ENCODE measurements at regions not wholly inside any gene's neighbourhood (a gene's known extent, or its start where the extent isn't known, plus 50 kb on each side); places are given as distances from the start of the nearest gene placed in this dataset.
A peak's percentile ranks its signal among the peaks of the same experiment; 100 is the strongest.

- Mint-ChIP-seq H3K27me3 (ENCODE audit: unreplicated experiment) (no peaks in the 10 kb centered on the region), H3K4me1 (ENCODE audit: unreplicated experiment) (peaks cover 5% of the 10 kb centered on the region), H3K4me3 (ENCODE audit: unreplicated experiment) (no peak overlapping the region), H3K9me3 (ENCODE audit: unreplicated experiment) (no peaks in the 10 kb centered on the region), H3K36me3 (ENCODE audit: unreplicated experiment) (no peaks in the 10 kb centered on the region), H3K27ac (ENCODE audit: unreplicated experiment) (no peak overlapping the region)
- no peak for DNase-seq (ENCODE audit: extremely low spot score, unreplicated experiment)
- no peak for TF ChIP-seq CTCF (IDR thresholded peaks at IDR 0.05)
Observed at GRCh38 chr6:154926366-154926765, 68.7 kb upstream of the TIAM2 start.

GRCh38 chr6:154928325-154928922 is 66.7 kb upstream of the TIAM2 start:
- peaks cover 23% of the 10 kb centered on the region for H3K4me1 Mint-ChIP-seq (ENCODE audit: unreplicated experiment)
- no peak overlapping the region for H3K4me3 Mint-ChIP-seq (ENCODE audit: unreplicated experiment)

DNA sequence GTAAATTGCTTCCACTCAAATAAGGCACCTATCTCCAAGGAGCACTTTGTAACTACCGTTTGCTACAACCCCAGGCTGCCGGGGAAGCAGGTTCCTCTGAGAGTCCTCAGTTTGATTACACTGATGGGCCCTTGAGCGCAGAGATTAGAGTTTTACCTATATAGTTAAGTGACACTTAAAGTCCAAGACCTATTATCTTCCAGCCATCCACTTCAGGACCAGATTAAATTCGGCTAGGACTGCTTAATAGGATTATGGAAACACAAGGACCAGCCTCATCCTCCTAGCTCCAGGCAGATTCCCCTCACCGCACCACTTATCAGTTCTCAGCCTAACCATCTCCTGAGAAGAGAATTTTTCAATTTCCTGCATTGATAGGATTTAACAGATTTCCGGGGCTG is 64.7 kb upstream of the TIAM2 start:
- Mint-ChIP-seq H3K27me3 (ENCODE audit: unreplicated experiment) (no peaks in the 10 kb centered on the region), H3K4me1 (ENCODE audit: unreplicated experiment) (peaks cover 23% of the 10 kb centered on the region), H3K27ac (ENCODE audit: unreplicated experiment) (no peak overlapping the region), H3K4me3 (ENCODE audit: unreplicated experiment) (no peak overlapping the region), H3K9me3 (ENCODE audit: unreplicated experiment) (no peaks in the 10 kb centered on the region), H3K36me3 (ENCODE audit: unreplicated experiment) (no peaks in the 10 kb centered on the region)
- no peak for TF ChIP-seq CTCF (IDR thresholded peaks at IDR 0.05)
- DNase-seq (ENCODE audit: extremely low spot score, unreplicated experiment) = no peak

More at GRCh38 chr6:154928325-154928922, 66.7 kb upstream of the TIAM2 start:
- no peak for DNase-seq (ENCODE audit: extremely low spot score, unreplicated experiment)
- no peaks in the 10 kb centered on the region for H3K9me3 Mint-ChIP-seq (ENCODE audit: unreplicated experiment)
- H3K36me3 Mint-ChIP-seq (ENCODE audit: unreplicated experiment) = no peaks in the 10 kb centered on the region
- no peaks in the 10 kb centered on the region for H3K27me3 Mint-ChIP-seq (ENCODE audit: unreplicated experiment)
- TF ChIP-seq CTCF (IDR thresholded peaks at IDR 0.05) = peak; percentile 90
- H3K27ac Mint-ChIP-seq (ENCODE audit: unreplicated experiment) = no peak overlapping the region

DNA sequence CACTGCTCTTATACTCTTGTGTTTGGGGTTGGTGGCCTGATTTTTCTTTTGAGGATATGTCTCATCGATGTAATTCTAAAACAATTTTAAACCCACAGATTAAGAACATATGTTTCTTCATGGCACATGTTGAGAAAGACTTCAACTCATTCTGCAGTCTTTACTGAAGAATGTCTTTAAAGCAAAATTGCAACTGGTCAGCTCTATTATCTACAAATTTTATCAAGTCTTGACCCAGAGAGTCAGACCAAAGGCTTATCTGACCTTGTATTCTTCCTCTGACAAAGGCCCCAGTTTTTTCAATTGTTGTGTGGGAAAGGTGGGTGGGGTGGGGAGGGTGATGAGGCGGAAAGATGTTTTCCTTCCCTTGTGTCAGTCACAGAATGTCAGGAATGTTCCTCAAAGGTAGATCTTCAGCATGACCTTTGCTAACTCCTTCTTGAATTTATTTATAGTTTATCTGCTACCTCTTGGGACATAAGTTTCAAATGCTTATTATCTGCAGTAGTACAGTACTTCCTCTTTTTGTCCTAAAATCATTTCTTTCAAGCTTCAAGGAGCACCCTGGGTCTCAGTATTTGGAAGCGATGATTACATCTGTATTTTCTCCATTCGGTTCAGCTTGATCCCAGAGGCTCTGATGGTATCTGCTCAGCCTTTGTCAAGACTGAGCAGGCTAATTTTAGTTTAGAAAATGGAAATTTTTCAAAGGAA is 63.2 kb upstream of the TIAM2 start:
- H3K9me3 Mint-ChIP-seq (ENCODE audit: unreplicated experiment) = no peaks in the 10 kb centered on the region
- H3K4me3 Mint-ChIP-seq (ENCODE audit: unreplicated experiment) = no peak overlapping the region
- no peak overlapping the region for H3K27ac Mint-ChIP-seq (ENCODE audit: unreplicated experiment)
- H3K4me1 Mint-ChIP-seq (ENCODE audit: unreplicated experiment) = peaks cover 23% of the 10 kb centered on the region
- no peaks in the 10 kb centered on the region for H3K27me3 Mint-ChIP-seq (ENCODE audit: unreplicated experiment)
- no peaks in the 10 kb centered on the region for H3K36me3 Mint-ChIP-seq (ENCODE audit: unreplicated experiment)
- no peak for TF ChIP-seq CTCF (IDR thresholded peaks at IDR 0.05)
- DNase-seq (ENCODE audit: extremely low spot score, unreplicated experiment) = no peak

DNA sequence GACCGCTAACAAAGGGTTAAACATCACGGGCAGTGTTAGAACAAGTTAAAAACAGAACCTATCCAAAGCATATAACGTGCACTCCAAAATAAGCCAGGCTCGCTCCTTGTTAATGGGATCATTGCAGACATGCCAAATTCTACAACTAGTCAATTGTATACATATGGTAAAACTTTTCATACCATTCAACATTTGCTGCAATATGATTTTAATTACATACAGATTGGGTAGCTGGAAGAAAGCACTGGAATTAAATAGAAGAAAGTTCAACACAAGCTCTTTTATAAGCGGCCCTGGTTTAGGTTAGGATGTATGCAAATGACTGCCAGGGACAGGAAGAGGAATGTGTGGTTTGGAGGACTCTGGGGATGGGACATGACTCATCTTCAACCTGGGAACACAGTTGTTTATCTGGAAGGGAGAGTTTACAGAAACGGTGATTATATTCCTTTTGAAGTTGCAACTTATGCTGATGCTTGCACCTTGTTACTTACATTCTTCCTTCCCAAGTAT is 62.5 kb upstream of the TIAM2 start:
- no peak for TF ChIP-seq CTCF (IDR thresholded peaks at IDR 0.05)
- Mint-ChIP-seq H3K4me1 (ENCODE audit: unreplicated experiment) (peaks cover 23% of the 10 kb centered on the region), H3K27me3 (ENCODE audit: unreplicated experiment) (no peaks in the 10 kb centered on the region)

More for the DNA sequence above, 62.5 kb upstream of the TIAM2 start:
- DNase-seq (ENCODE audit: extremely low spot score, unreplicated experiment) = no peak
- no peak overlapping the region for H3K4me3 Mint-ChIP-seq (ENCODE audit: unreplicated experiment)
- no peak overlapping the region for H3K27ac Mint-ChIP-seq (ENCODE audit: unreplicated experiment)
- no peaks in the 10 kb centered on the region for H3K36me3 Mint-ChIP-seq (ENCODE audit: unreplicated experiment)
- H3K9me3 Mint-ChIP-seq (ENCODE audit: unreplicated experiment) = no peaks in the 10 kb centered on the region
